Endothelial cell of umbilical vein (primary cell): ENCODE measurements at regions not wholly inside any gene's neighbourhood (a gene's known extent, or its start where the extent isn't known, plus 50 kb on each side); places are given as distances from the start of the nearest gene placed in this dataset.

Experiments
- BruUV-seq: library from RNA; stranded (reverse); fragments of 400-500 nt; replicated peaks from 2 replicates; lab custom pipeline; 2021; lab: Mats Ljungman, UMichigan
- CTCF ChIA-PET: fragments of 300-600, 350-600 bp; sonication (Branson Sonifier 250); formaldehyde crosslinking; loops from one replicate; lab custom pipeline; 2021; ENCODE audit warnings: antibody characterized with exemption, inconsistent platforms; lab: Charles Lee
- POLR2A ChIA-PET: fragments of 300-600, 350-600 bp; sonication (Branson Sonifier 250); formaldehyde crosslinking; loops from one replicate; lab custom pipeline; 2021; ENCODE audit warnings: antibody characterized with exemption, inconsistent platforms; lab: Charles Lee
- DNase-seq: peaks from one replicate; pipeline ENCODE4 v3.0.0-alpha.2; 2011; ENCODE audit warnings: low read depth, low spot score
- FAIRE-seq: peaks from 2 replicates; lab custom pipeline; 2011; peaks lifted over from hg19 to GRCh38; lab: Jason Lieb, UNC
- H2AFZ ChIP-seq: 2 replicates; pipeline ENCODE4 v1.6.0; 2012; ENCODE audit warnings: low read depth, low read length, control low read depth, inconsistent platforms
- H3K27ac ChIP-seq: 2 replicates; pipeline ENCODE4 v1.5.1; 2011; ENCODE audit warnings: low read depth, mild to moderate bottlenecking, control low read depth, low read length, moderate library complexity; ENCODE audit not compliant: insufficient read depth
- H3K27me3 ChIP-seq, 2 experiments: 2 replicates each; pipeline versions ENCODE4 v1.6.0 to v1.6.1; 2011; ENCODE audit warnings: low read length in 2 of 2, mixed read lengths in 1 of 2; ENCODE audit not compliant: control insufficient read depth in 2 of 2, insufficient read depth in 2 of 2
- H3K36me3 ChIP-seq, 2 experiments: 2 replicates in 1 of 2; 3 replicates in 1 of 2; pipeline ENCODE4 v1.5.1; 2011; ENCODE audit warnings: low read length in 2 of 2, mild to moderate bottlenecking in 1 of 2, moderate library complexity in 1 of 2; ENCODE audit not compliant: control insufficient read depth in 2 of 2, insufficient read depth in 2 of 2; ENCODE audit errors: extremely low read depth in 1 of 2
- H3K4me1 ChIP-seq: 3 replicates; pipeline ENCODE4 v1.5.1; 2011; ENCODE audit warnings: mild to moderate bottlenecking, low read length; ENCODE audit not compliant: control insufficient read depth, insufficient read depth; ENCODE audit errors: extremely low read depth
- H3K4me2 ChIP-seq: 2 replicates; pipeline ENCODE4 v1.6.1; 2011; ENCODE audit warnings: low read length, control low read depth, mixed read lengths; ENCODE audit not compliant: insufficient read depth
- H3K4me3 ChIP-seq, 3 experiments: fragments of 200-600 bp in 1 of 3; sonication (generic), shearing (Covaris generic) in 1 of 3; replicated peaks in 1 of 3; 2 replicates each; pipeline ENCODE4 v1.5.1; 2011 to 2016; ENCODE audit warnings: control low read depth in 3 of 3, low read length in 3 of 3, mild to moderate bottlenecking in 2 of 3, inconsistent platforms in 1 of 3, low read depth in 1 of 3, moderate library complexity in 1 of 3; ENCODE audit not compliant: insufficient read depth in 1 of 3
- H3K79me2 ChIP-seq: 2 replicates; pipeline ENCODE4 v1.6.0; 2012; ENCODE audit warnings: low read length, inconsistent platforms; ENCODE audit not compliant: control insufficient read depth, insufficient read depth
- H3K9ac ChIP-seq: replicated peaks from 2 replicates; pipeline ENCODE3; 2011; ENCODE audit warnings: low read length, control low read depth; ENCODE audit not compliant: insufficient read depth; ENCODE audit errors: extremely low read depth
- H3K9me1 ChIP-seq: replicated peaks from 3 replicates; pipeline ENCODE4 v1.6.0; 2011; ENCODE audit warnings: mild to moderate bottlenecking, low read length; ENCODE audit not compliant: control insufficient read depth, insufficient read depth; ENCODE audit errors: extremely low read depth
- H3K9me3 ChIP-seq: replicated peaks from 2 replicates; pipeline ENCODE4 v1.5.1; 2012; ENCODE audit warnings: low read length, inconsistent platforms; ENCODE audit not compliant: control insufficient read depth, insufficient read depth
- H4K20me1 ChIP-seq: replicated peaks from 2 replicates; pipeline ENCODE3; 2011; ENCODE audit warnings: mild to moderate bottlenecking, low read length; ENCODE audit not compliant: control insufficient read depth, insufficient read depth; ENCODE audit errors: extremely low read depth
- CTCF ChIP-seq, 2 donors: IDR thresholded peaks; 1 replicate in 1 of 2; 2 replicates in 1 of 2; pipeline ENCODE4 v1.5.1; 2011; ENCODE audit warnings: low read length in 2 of 2, mild to moderate bottlenecking in 2 of 2, moderate library complexity in 2 of 2, control low read depth in 1 of 2, inconsistent platforms in 1 of 2, low read depth in 1 of 2; ENCODE audit not compliant: insufficient read depth in 1 of 2; ENCODE audit errors: extremely low read depth in 1 of 2
- EZH2 ChIP-seq: IDR thresholded peaks from 2 replicates; pipeline ENCODE4 v1.6.1; 2012; ENCODE audit warnings: borderline replicate concordance, low read depth, mild to moderate bottlenecking, moderate library complexity, low read length, inconsistent platforms; ENCODE audit not compliant: severe bottlenecking
- FOS ChIP-seq: IDR thresholded peaks from 2 replicates; pipeline ENCODE4 v1.6.1; 2011; ENCODE audit warnings: mild to moderate bottlenecking, low read length, moderate library complexity, borderline replicate concordance; ENCODE audit not compliant: insufficient read depth
- GATA2 ChIP-seq: IDR thresholded peaks from 2 replicates; pipeline ENCODE4 v1.7.0; 2011; ENCODE audit warnings: low read depth, mild to moderate bottlenecking, moderate library complexity, mixed read lengths, low read length; ENCODE audit not compliant: insufficient read length, insufficient read depth
- JUN ChIP-seq: IDR thresholded peaks from 2 replicates; pipeline ENCODE4 v1.6.1; 2011; ENCODE audit warnings: borderline replicate concordance, low read depth; ENCODE audit not compliant: insufficient read length, insufficient read depth
- MAX ChIP-seq: IDR thresholded peaks from 2 replicates; pipeline ENCODE4 v1.6.1; 2011; ENCODE audit not compliant: insufficient read depth, insufficient read length
- MYC ChIP-seq: IDR thresholded peaks from one replicate; pipeline ENCODE4 v1.6.1; 2011; ENCODE audit warnings: mild to moderate bottlenecking, low read depth, low read length
- POLR2A ChIP-seq: IDR thresholded peaks from 2 replicates; pipeline ENCODE4 v1.6.1; 2012; ENCODE audit warnings: low read depth, mild to moderate bottlenecking, control low read depth, low read length
- POLR2AphosphoS5 ChIP-seq: IDR thresholded peaks from 2 replicates; pipeline ENCODE4 v1.6.1; 2012; ENCODE audit warnings: low read depth, mild to moderate bottlenecking, control low read depth, low read length, moderate library complexity; ENCODE audit not compliant: insufficient read depth
- dilution Hi-C: fragments of 300-500 bp; cut with MboI; formaldehyde crosslinking; loops from one replicate; pipeline ENCODE4 v1.15.0; 2019; ENCODE audit warnings: low sequenced_read_pairs; ENCODE audit not compliant: extremely low pct_ligation_motif_present
- intact Hi-C: fragments of 100-400 bp; cut with micrococcal nuclease; formaldehyde crosslinking; loops from one replicate; pipeline ENCODE4 v1.10.0; 2022

GRCh38 chr1:170376801-170377385 is 155.1 kb upstream of the GORAB start:
- Histone ChIP-seq H3K4me2 (no peak overlapping the region), H4K20me1 (no peaks in the 10 kb centered on the region), H3K9ac (no peak overlapping the region), H3K79me2 (no peaks in the 10 kb centered on the region), H3K9me1 (no peaks in the 10 kb centered on the region), H2AFZ (no peak overlapping the region), H3K4me1 (no peaks in the 10 kb centered on the region), H3K9me3 (no peaks in the 10 kb centered on the region), H3K36me3 (no peaks in the 10 kb centered on the region), H3K4me3 (no peak overlapping the region), H3K27ac (no peak overlapping the region), H3K27me3 (no peaks in the 10 kb centered on the region)
- FAIRE-seq = no peak
- no peak for DNase-seq
- POLR2A ChIA-PET = no interaction called here
- TF ChIP-seq GATA2 (no peak), JUN (no peak), POLR2A (no peak), POLR2AphosphoS5 (no peak), CTCF (IDR thresholded peaks at IDR 0.05; ENCODE audit: extremely low read depth in 1 of 2, insufficient read depth in 1 of 2, low read depth in 1 of 2, low read length in 2 of 2) (no peak), FOS (no peak)
- dilution Hi-C loops (no loop called here), intact Hi-C loops (no loop called here)
- CTCF ChIA-PET = no interaction called here
- BruUV-seq = no TSS peak

GRCh38 chr1:170377440-170377839 is 154.5 kb upstream of the GORAB start:
- H3K4me3 ChIP-seq = no peak overlapping the region
- no peaks in the 10 kb centered on the region for H3K9me1 ChIP-seq
- TF ChIP-seq EZH2 = no peak
- no peak for TF ChIP-seq MAX
- no peak for TF ChIP-seq JUN
- TF ChIP-seq POLR2A = no peak
- TF ChIP-seq CTCF (IDR thresholded peaks at IDR 0.05; ENCODE audit: extremely low read depth in 1 of 2, insufficient read depth in 1 of 2, low read depth in 1 of 2, low read length in 2 of 2) = no peak
- TF ChIP-seq FOS = no peak
- TF ChIP-seq GATA2 = no peak
- no peak for TF ChIP-seq POLR2AphosphoS5
- TF ChIP-seq MYC = no peak
- no peaks in the 10 kb centered on the region for H3K36me3 ChIP-seq
- H3K27me3 ChIP-seq = no peaks in the 10 kb centered on the region
- FAIRE-seq = no peak
- H2AFZ ChIP-seq = no peak overlapping the region
- no peak for DNase-seq
- dilution Hi-C loops = no loop called here
- intact Hi-C loops = no loop called here
- H3K4me2 ChIP-seq = no peak overlapping the region
- no peaks in the 10 kb centered on the region for H3K79me2 ChIP-seq
- no peaks in the 10 kb centered on the region for H3K9me3 ChIP-seq
- POLR2A ChIA-PET = no interaction called here
- no peak overlapping the region for H3K9ac ChIP-seq
- H3K27ac ChIP-seq = no peak overlapping the region
- CTCF ChIA-PET = no interaction called here
- no peaks in the 10 kb centered on the region for H3K4me1 ChIP-seq
- no TSS peak for BruUV-seq
- no peaks in the 10 kb centered on the region for H4K20me1 ChIP-seq
